Mucosa of descending colon (tissue), 3 donors: ENCODE measurements at regions not wholly inside any gene's neighbourhood (a gene's known extent, or its start where the extent isn't known, plus 50 kb on each side); places are given as distances from the start of the nearest gene placed in this dataset.
"Not testable (repeated sequence)": the region's sequence is repeated elsewhere in the genome, so short reads cannot be mapped to it uniquely, and the experiment has no call there.

ENCODE experiments used
- ATAC-seq: fragments of 200-7000 bp; cut with Tn5 transposase; one replicate; pipeline ENCODE4 v1.9.1; 2020; ENCODE audit warnings: mild to moderate bottlenecking, moderate library complexity
- DNase-seq, 3 donors: peaks; one replicate each; pipeline ENCODE4 v3.0.0-alpha.2; 2020
- H3K36me3 ChIP-seq: fragments of 200-600 bp; one replicate; pipeline ENCODE4 v1.8.0; 2021; ENCODE audit warnings: low read depth, mild to moderate bottlenecking
- H3K4me1 ChIP-seq: fragments of 200-600 bp; one replicate; pipeline ENCODE4 v1.8.0; 2021; ENCODE audit warnings: low read depth, mild to moderate bottlenecking
- H3K4me3 ChIP-seq: fragments of 200-600 bp; one replicate; pipeline ENCODE4 v1.8.0; 2021; ENCODE audit warnings: mild to moderate bottlenecking
- H3K9me3 ChIP-seq: fragments of 200-600 bp; one replicate; pipeline ENCODE4 v1.8.0; 2021; ENCODE audit warnings: mild to moderate bottlenecking
- intact Hi-C, 2 donors: fragments of 100-400 bp; cut with DNase I in 1 of 2; cut with micrococcal nuclease in 1 of 2; formaldehyde crosslinking; loops; one replicate each; pipeline versions ENCODE4 v1.11.0 to v1.11.1; 2022; cut with DNase I, micrococcal nuclease
- TF ChIP-seq, protein P1 (sequence below): fragments of 200-600 bp; IDR thresholded peaks from one replicate; pipeline ENCODE4 v1.8.0; 2022; ENCODE audit warnings: antibody characterized with exemption, mild to moderate bottlenecking
- donor health status: DM: no; HTN: no; CAD: no; lungs with moderate emphysema.
- donor health status: DM: no; HTN: no; CAD: no.
- donor health status: DM: no; HTN: yes; CAD: no.

GRCh38 chr2:83217854-83218253 lies 1241.2 kb downstream of the SUCLG1 start:
- no peak for ATAC-seq
- intact Hi-C loops, result no loop called here
- Histone ChIP-seq H3K4me1 (no peaks in the 10 kb centered on the region), H3K9me3 (no peaks in the 10 kb centered on the region), H3K36me3 (no peaks in the 10 kb centered on the region), H3K4me3 (no peak overlapping the region)
- DNase-seq, result no peak
- TF ChIP-seq, protein P1, sequence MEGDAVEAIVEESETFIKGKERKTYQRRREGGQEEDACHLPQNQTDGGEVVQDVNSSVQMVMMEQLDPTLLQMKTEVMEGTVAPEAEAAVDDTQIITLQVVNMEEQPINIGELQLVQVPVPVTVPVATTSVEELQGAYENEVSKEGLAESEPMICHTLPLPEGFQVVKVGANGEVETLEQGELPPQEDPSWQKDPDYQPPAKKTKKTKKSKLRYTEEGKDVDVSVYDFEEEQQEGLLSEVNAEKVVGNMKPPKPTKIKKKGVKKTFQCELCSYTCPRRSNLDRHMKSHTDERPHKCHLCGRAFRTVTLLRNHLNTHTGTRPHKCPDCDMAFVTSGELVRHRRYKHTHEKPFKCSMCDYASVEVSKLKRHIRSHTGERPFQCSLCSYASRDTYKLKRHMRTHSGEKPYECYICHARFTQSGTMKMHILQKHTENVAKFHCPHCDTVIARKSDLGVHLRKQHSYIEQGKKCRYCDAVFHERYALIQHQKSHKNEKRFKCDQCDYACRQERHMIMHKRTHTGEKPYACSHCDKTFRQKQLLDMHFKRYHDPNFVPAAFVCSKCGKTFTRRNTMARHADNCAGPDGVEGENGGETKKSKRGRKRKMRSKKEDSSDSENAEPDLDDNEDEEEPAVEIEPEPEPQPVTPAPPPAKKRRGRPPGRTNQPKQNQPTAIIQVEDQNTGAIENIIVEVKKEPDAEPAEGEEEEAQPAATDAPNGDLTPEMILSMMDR, result no peak

GRCh38 chr2:83196225-83196624 lies 1262.9 kb downstream of the SUCLG1 start:
- DNase-seq (peak in 1 of 3 donors; percentile 10), ATAC-seq (peak; percentile 57)
- H3K36me3 ChIP-seq, result no peaks in the 10 kb centered on the region
- no peak overlapping the region for H3K4me3 ChIP-seq
- TF ChIP-seq, protein P1, result no peak
- no peaks in the 10 kb centered on the region for H3K4me1 ChIP-seq
- intact Hi-C loops, result no loop called here
- H3K9me3 ChIP-seq, result no peaks in the 10 kb centered on the region

- no peaks in the 10 kb centered on the region for H3K4me1 ChIP-seq
- ATAC-seq (no peak), DNase-seq (no peak)
- TF ChIP-seq, protein P1, result no peak
- H3K4me3 ChIP-seq, result no peak overlapping the region
- intact Hi-C loops, result no loop called here
- no peaks in the 10 kb centered on the region for H3K36me3 ChIP-seq
- no peaks in the 10 kb centered on the region for H3K9me3 ChIP-seq
Observed at GRCh38 chr2:83191316-83191715, 1267.8 kb downstream of the SUCLG1 start.

DNA sequence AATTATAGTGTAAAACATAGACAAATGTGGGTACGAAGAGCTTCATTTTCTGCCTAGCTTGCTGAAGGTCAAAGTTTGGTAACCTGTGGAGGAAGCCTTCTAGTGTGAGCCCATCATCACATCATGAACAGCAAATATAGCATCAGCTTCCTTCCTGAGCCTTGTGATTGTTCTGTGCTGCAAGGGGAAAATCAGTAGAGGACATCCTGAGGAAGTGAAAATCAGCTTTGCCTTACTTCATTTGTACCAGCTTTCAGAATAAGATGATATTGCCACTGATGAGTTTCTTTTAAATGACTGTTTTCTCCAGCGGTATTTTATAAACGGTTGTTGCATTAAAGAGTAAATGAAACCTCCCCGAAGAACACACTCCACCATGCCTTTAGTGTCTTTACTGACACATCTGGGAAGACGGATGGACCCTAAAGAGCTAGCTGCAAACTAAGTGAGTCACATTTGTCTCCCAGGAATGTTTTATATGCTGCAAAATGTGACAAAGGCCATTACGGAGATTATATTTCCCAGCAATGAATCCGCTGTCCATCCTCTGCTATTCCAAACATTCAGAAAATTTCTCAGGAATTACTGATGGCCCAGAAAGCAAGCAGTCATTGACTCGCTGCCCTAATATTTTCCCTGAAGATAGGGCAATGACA lies 1272.8 kb downstream of the SUCLG1 start:
- ATAC-seq (no peak), DNase-seq (no peak)
- H3K36me3 ChIP-seq, result no peaks in the 10 kb centered on the region
- H3K4me3 ChIP-seq, result no peak overlapping the region
- no peaks in the 10 kb centered on the region for H3K9me3 ChIP-seq
- TF ChIP-seq, protein P1, result no peak
- intact Hi-C loops, result no loop called here
- no peaks in the 10 kb centered on the region for H3K4me1 ChIP-seq

DNA sequence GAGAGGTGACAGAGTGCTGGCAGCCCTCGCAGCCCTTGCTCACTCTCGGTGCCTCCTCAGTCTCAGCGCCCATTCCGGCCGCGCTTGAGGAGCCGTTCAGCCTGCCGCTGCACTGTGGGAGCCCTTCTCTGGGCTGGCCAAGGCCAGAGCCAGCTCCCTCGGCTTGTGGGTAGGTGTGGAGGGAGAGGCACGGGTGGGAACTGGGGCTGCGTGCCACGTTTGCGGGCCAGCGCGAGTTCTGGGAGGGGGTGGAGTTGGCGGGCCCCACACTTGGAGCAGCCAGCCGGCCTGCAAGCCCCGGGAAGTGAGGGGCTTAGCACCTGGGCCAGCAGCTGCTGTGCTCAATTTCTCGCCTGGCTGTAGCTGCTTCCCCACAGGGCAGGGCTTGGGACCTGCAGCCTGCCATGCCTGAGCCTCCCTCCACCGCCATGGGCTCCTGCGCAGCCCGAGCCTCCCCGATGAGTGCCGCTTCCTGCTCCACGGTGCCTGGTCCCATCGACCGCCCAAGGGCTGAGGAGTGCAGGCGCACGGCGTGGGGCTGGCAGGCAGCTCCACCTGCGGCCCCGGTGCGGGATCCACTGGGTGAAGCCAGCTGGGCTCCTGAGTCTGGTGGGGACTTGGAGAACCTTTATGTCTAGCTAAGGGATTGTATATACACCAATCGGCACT lies 1278.1 kb downstream of the SUCLG1 start:
- DNase-seq, H3K9me3 ChIP-seq, ATAC-seq, intact Hi-C loops, H3K4me1 ChIP-seq, H3K36me3 ChIP-seq, H3K4me3 ChIP-seq: not testable (repeated sequence)

- DNase-seq, result no peak
- no peaks in the 10 kb centered on the region for H3K4me1 ChIP-seq
- H3K9me3 ChIP-seq, result no peaks in the 10 kb centered on the region
- ATAC-seq, result no peak
- H3K36me3 ChIP-seq, result no peaks in the 10 kb centered on the region
- TF ChIP-seq, protein P1, result no peak
- intact Hi-C loops, result no loop called here
- H3K4me3 ChIP-seq, result no peak overlapping the region
Observed at GRCh38 chr2:83176539-83176938, 1282.5 kb downstream of the SUCLG1 start.
